HG02981 (cell line): ENCODE measurements at regions not wholly inside any gene's neighbourhood (a gene's known extent, or its start where the extent isn't known, plus 50 kb on each side); places are given as distances from the start of the nearest gene placed in this dataset.
"Not testable (repeated sequence)": the region's sequence is repeated elsewhere in the genome, so short reads cannot be mapped to it uniquely, and the experiment has no call there.

ENCODE experiments used
- ATAC-seq: cut with Tn5 transposase; IDR thresholded peaks from one replicate; pipeline ENCODE4 v1.9.1; 2021; ENCODE audit warnings: mild to moderate bottlenecking, moderate library complexity; ENCODE audit not compliant: unreplicated experiment

- ATAC-seq, result no peak
Observed at GRCh38 chr1:47491341-47491753, 53.5 kb downstream of the FOXD2 start.

GRCh38 chr1:47495176-47495713, 57.4 kb downstream of the FOXD2 start:
- no peak for ATAC-seq

- ATAC-seq, result no peak
Observed at GRCh38 chr1:47498551-47498950, 60.7 kb downstream of the FOXD2 start.

GRCh38 chr1:47501069-47501468, 63.2 kb downstream of the FOXD2 start:
- no peak for ATAC-seq

- no peak for ATAC-seq
Observed at GRCh38 chr1:47502746-47503370, 65.0 kb downstream of the FOXD2 start.

GRCh38 chr1:47504840-47505239, 67.0 kb downstream of the FOXD2 start:
- ATAC-seq, result not testable (repeated sequence)

- ATAC-seq, result no peak
Observed at GRCh38 chr1:47505267-47505666, 67.4 kb downstream of the FOXD2 start.

GRCh38 chr1:47506053-47506452, 68.2 kb downstream of the FOXD2 start:
- ATAC-seq, result no peak

GRCh38 chr1:47507144-47507543, 69.3 kb downstream of the FOXD2 start:
- no peak for ATAC-seq

- no peak for ATAC-seq
Observed at GRCh38 chr1:47507881-47508701, 70.2 kb downstream of the FOXD2 start.

GRCh38 chr1:47508702-47509431, 71.0 kb downstream of the FOXD2 start:
- no peak for ATAC-seq

- ATAC-seq, result no peak
Observed at GRCh38 chr1:47510282-47510811, 72.5 kb downstream of the FOXD2 start.

- no peak for ATAC-seq
Observed at GRCh38 chr1:47511825-47512224, 74.0 kb downstream of the FOXD2 start.

- ATAC-seq, result no peak
Observed at GRCh38 chr1:47513393-47513792, 75.5 kb downstream of the FOXD2 start.

GRCh38 chr1:47514229-47514628, 76.4 kb downstream of the FOXD2 start:
- ATAC-seq, result no peak

GRCh38 chr1:47515164-47515789, 77.4 kb downstream of the FOXD2 start:
- no peak for ATAC-seq

GRCh38 chr1:47517946-47518345, 80.1 kb downstream of the FOXD2 start:
- no peak for ATAC-seq

- ATAC-seq, result no peak
Observed at GRCh38 chr1:47519491-47519890, 81.6 kb downstream of the FOXD2 start.

- no peak for ATAC-seq
Observed at GRCh38 chr1:47519971-47520370, 82.1 kb downstream of the FOXD2 start.

- ATAC-seq, result no peak
Observed at GRCh38 chr1:47521034-47521881, 83.4 kb downstream of the FOXD2 start.
